NCI-H2196 (cell line): ENCODE measurements at regions not wholly inside any gene's neighbourhood (a gene's known extent, or its start where the extent isn't known, plus 50 kb on each side); places are given as distances from the start of the nearest gene placed in this dataset.
"Not testable (repeated sequence)": the region's sequence is repeated elsewhere in the genome, so short reads cannot be mapped to it uniquely, and the experiment has no call there.

Source experiments
- DNase-seq: peaks from one replicate; lab custom pipeline; 2025; ENCODE audit not compliant: unreplicated experiment; lab: John Stamatoyannopoulos, UW

DNA sequence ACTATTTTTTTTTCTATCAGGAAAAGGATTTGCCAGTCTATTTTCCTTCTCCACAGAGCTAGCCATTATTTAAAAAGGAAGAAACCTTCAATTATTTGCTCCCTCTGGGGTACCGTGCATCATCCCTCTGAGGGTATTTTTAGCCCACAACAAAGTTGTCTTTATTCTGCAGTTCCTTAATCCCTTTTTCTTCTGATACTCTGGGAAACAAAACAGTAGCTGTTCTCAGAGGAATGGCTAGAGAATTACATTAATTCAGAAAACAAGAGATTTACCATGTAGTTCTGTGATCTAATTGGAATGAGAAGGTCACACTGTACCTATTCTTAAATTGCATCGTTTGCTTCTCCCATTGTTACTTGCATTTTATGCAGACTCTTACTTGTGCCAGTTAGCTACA lies 1056.7 kb downstream of the STIM2 start:
- no peak for DNase-seq

GRCh38 chr4:27921231-27921630 lies 1060.6 kb downstream of the STIM2 start:
- DNase-seq = no peak

GRCh38 chr4:27928761-27929540 lies 1068.3 kb downstream of the STIM2 start:
- DNase-seq = no peak

- DNase-seq = no peak
Observed at GRCh38 chr4:27930291-27930690, 1069.7 kb downstream of the STIM2 start.

DNA sequence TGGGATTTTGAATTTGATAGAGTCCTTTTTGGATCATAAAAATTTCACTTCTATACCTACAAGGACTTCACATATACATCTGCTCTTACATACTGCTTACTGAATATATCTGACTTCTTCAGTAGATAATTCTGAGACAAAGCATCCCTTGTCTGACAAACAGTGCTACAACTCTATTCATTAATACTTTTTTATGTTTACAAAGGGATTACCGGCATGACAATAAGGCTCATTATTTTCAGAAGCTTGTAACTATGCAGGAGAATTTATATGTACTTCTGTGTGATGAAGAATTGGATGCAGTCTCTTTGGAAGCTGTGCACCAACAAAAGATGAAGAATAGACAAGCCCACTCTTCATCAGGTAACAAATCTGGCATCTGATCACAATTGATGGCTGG lies 1070.3 kb downstream of the STIM2 start:
- DNase-seq = no peak

- no peak for DNase-seq
Observed at GRCh38 chr4:27931584-27931983, 1070.9 kb downstream of the STIM2 start.

GRCh38 chr4:27934871-27935270 lies 1074.2 kb downstream of the STIM2 start:
- no peak for DNase-seq

- DNase-seq = no peak
Observed at GRCh38 chr4:27946799-27947198, 1086.2 kb downstream of the STIM2 start.

GRCh38 chr4:27947302-27947701 lies 1086.7 kb downstream of the STIM2 start:
- no peak for DNase-seq

- DNase-seq = no peak
Observed at GRCh38 chr4:27964095-27964494, 1103.5 kb downstream of the STIM2 start.

DNA sequence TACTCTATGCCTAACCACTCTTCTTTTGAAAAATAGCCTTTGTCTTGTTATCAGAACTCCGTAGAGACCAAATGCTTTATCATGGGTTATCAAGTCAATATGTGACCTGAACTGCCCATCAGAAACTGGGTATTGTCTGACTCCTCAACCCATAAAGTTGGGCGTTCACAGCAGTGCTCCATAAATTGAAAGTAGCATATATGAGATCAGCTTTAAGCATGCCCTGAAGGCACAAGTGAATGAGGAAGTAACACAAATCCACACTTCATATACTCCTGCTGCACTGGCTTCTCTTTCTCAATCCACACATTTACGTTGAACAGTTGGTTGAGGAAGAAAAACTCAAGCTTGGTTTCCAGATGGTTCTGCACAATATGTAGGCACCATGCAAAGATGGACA lies 1106.0 kb downstream of the STIM2 start:
- no peak for DNase-seq

- no peak for DNase-seq
Observed at GRCh38 chr4:27973056-27973455, 1112.4 kb downstream of the STIM2 start.

DNA sequence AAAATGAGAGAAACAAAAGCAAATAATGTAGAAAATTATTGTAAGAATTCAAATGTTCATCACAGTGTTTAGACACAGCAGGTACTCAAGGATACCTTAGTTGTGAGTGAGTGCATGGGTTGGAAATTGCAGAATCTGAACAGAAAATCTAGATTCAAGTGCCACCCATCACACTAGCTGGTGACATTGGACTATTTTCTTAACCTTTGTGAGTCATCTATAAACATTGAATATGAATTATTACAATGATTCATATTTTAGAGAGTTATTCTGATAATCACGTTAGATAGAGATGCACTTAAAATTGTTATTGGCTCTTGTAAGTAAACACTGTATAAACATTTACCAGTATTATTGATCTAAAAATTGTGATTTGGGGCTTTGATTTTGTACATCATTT lies 1113.1 kb downstream of the STIM2 start:
- no peak for DNase-seq

DNA sequence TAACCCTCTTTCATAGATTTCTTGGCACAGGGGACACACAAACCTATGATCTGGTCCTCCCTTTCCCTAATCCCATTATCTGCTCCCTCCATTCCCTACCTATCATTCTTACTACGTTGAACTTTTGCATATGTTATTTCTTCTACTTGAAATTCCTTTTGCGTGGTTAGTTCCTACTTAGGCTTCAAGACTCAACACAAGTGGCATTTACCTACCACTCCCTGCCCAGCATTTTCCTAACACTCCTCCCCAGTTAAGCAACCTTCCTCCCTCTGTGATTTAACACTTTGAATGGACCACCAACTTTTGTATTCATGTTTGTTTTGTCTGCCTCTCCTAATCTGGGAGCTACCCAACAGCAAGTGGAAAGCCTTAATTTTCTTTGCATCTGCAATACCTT lies 1113.7 kb downstream of the STIM2 start:
- no peak for DNase-seq

- DNase-seq = not testable (repeated sequence)
Observed at GRCh38 chr4:27974881-27975280, 1114.2 kb downstream of the STIM2 start.

DNA sequence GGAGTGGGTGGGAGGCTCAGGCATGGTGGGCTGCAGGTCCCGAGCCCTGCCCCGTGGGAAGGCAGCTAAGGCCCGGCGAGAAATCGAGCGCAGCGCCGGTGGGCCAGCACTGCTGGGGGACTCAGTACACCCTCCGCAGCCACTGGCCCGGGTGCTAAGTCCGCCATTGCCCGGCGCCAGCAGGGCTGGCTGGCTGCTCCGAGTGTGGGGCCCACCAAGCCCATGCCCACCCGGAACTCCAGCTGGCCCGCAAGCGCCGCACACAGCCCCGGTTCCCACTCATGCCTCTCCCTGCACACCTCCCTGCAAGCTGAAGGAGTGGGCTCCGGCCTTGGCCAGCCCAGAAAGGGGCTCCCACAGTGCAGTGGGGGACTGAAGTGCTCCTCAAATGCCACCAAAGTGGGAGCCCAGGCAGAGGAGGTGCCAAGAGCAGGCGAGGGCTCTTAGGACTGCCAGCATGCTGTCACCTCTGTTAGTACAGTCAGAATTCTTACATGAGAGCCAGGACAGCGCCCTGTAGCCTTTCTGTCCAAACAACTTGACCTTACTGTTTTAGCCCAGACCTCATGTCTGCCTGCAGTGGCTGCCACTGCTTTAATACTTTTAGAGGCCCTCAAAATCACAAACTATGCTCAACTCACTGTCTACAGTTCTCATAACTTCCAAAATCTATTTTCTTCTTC lies 1117.9 kb downstream of the STIM2 start:
- not testable (repeated sequence) for DNase-seq

- no peak for DNase-seq
Observed at GRCh38 chr4:27985522-27985921, 1124.9 kb downstream of the STIM2 start.

- no peak for DNase-seq
Observed at GRCh38 chr4:27986476-27986875, 1125.8 kb downstream of the STIM2 start.

GRCh38 chr4:28001698-28002097 lies 1141.1 kb downstream of the STIM2 start:
- DNase-seq = no peak

DNA sequence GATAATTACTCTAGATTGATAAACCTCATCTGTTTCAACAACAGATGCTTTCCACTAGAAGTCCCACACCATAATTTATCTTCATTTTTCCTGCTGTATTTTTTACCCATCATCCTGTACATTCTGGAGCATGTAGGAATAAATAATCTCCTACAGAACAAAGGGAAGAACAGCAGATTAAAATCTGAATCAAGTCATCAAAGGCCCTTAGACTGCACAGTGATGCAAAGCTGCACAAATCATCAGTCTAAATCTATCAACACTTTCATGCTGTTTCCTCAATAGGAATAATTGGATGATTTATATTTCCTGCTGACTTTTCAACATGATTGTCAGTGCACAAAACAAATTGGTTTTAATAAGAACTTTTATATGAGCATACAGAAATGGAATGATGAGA lies 1143.9 kb downstream of the STIM2 start:
- no peak for DNase-seq

DNA sequence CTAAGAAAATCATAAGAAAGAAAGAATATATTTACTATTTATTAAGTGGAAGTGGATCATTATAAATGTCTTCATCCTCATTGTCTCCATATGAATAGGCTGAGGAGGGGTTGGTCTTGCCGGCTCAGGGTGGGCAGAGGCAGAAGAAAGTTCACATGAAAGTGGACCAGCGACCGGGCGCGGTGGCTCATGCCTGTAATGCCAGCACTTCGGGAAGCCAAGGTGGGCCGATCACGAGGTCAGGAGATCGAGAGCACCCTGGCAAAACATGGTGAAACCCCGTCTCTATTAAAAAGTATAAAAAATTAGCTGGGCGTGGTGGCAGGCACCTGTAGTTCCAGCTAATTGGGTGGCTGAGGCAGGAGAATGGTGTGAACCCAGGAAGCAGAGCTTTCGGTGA lies 1145.4 kb downstream of the STIM2 start:
- DNase-seq = no peak

- DNase-seq = no peak
Observed at GRCh38 chr4:28007693-28008092, 1147.1 kb downstream of the STIM2 start.

DNA sequence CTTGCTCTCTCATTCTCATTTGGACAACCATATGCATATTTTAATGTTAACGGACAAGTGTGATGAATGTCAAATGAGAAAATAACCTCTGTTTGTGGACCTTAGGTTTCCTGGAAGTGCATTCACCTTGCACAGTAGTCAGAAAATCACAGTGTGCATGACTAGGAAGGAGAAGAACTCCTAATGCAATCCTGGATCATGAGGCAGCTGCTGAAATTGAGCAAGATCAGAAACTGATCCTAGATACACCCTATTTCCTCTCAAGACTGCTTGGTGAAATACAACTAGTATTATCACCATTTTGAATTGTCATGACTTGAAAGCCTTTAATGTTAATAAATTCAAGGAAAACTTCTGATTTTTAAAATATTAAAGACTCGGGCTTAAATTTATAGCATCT lies 1148.9 kb downstream of the STIM2 start:
- DNase-seq = no peak
